Sigmoid colon (tissue), 6 donors: ENCODE measurements at regions not wholly inside any gene's neighbourhood (a gene's known extent, or its start where the extent isn't known, plus 50 kb on each side); places are given as distances from the start of the nearest gene placed in this dataset.

Experiments used
- DNase-seq: peaks from one replicate; pipeline ENCODE4 v3.0.0-alpha.2; 2019
- H3K27ac ChIP-seq, 4 donors: fragments of 200-600 bp; sonication (generic); one replicate each; pipeline ENCODE4 v1.5.1; 2016 to 2019; ENCODE audit warnings: mild to moderate bottlenecking in 1 of 4
- H3K27me3 ChIP-seq, 3 donors: fragments of 200-600 bp; sonication (generic); one replicate each; pipeline ENCODE4 v1.5.1; 2019; ENCODE audit warnings: mild to moderate bottlenecking in 1 of 3
- H3K36me3 ChIP-seq, 4 donors: fragments of 200-600 bp; sonication (generic); one replicate each; pipeline ENCODE4 v1.5.1; 2016 to 2019
- H3K4me1 ChIP-seq, 4 donors: fragments of 200-600 bp; sonication (generic); one replicate each; pipeline ENCODE4 v1.5.1; 2017 to 2019
- H3K4me3 ChIP-seq, 4 donors: fragments of 200-600 bp; sonication (generic); one replicate each; pipeline ENCODE4 v1.5.1; 2017 to 2019; ENCODE audit warnings: mild to moderate bottlenecking in 2 of 4, moderate library complexity in 1 of 4
- H3K9me3 ChIP-seq, 4 donors: fragments of 200-600 bp in 3 of 4; sonication (generic) in 3 of 4; one replicate each; pipeline versions ENCODE4 v1.5.1 to v1.6.1; 2013 to 2019
- EP300 ChIP-seq, 4 donors: sonication (generic); formaldehyde crosslinking; IDR thresholded peaks; one replicate each; pipeline ENCODE4 v1.6.1; 2017; ENCODE audit warnings: antibody characterized with exemption in 4 of 4
- POLR2A ChIP-seq, 2 donors: fragments of 450-650 bp; IDR thresholded peaks; one replicate each; pipeline ENCODE4 v1.6.1; 2016; ENCODE audit warnings: antibody characterized with exemption in 2 of 2, mild to moderate bottlenecking in 2 of 2, moderate library complexity in 2 of 2
- POLR2AphosphoS5 ChIP-seq, 4 donors: sonication (generic); formaldehyde crosslinking; IDR thresholded peaks; one replicate each; pipeline ENCODE4 v1.6.1; 2017; ENCODE audit warnings: antibody characterized with exemption in 4 of 4
- WGBS, 2 donors: extraction: QIAGEN DNeasy Blood & Tissue Kit; methylation state at CpG; one replicate each; pipeline ENCODE4 v1.1.7; 2013; 5-methylcytosine and 5-hydroxymethylcytosine counted together
- intact Hi-C: fragments of 100-400 bp; cut with DNase I; formaldehyde crosslinking; loops from one replicate; pipeline ENCODE4 v1.15.1; 2023
- small RNA-seq, 3 donors: library from RNA; depleted of rRNA; stranded (forward); fragments of <200 nt; gene quantifications; one replicate each; pipeline ENCODE3, GENCODE V24; 2016
- TF ChIP-seq, protein P1 (sequence below), 4 experiments: fragments of 450-650 bp in 3 of 4; fragments of 200-600 bp in 1 of 4; IDR thresholded peaks; one replicate each; pipeline ENCODE4 v1.5.1; 2016 to 2019; ENCODE audit warnings: antibody characterized with exemption in 4 of 4, mild to moderate bottlenecking in 3 of 4, moderate library complexity in 2 of 4
- donor health status: healthy with polysubstance abuse.
- donor health status: healthy.

DNA sequence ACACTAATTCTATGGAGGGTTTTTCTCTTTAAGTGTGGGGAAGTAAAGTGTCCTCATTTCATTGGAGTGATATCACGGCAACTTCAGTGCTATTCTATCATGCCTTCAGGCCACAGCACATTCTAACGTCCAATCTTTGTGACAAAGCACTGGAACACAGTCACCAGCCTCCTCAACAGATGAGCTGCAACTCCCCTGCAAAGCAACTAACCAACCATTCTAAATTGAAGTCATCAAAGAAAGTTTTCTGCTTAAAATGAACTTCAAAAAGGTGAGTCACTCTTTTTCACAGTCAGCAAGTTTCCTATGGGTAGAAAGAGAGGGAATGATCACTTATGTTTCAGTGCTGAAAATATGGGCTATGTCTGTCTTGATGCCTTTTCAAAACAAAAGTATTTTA lies 190.8 kb downstream of the ELAVL2 start:
- no peaks in the 10 kb centered on the region for H3K9me3 ChIP-seq
- intact Hi-C loops: no loop called here
- H3K4me3 ChIP-seq: no peak overlapping the region
- TF ChIP-seq POLR2AphosphoS5 (IDR thresholded peaks at IDR 0.05) (no peak), EP300 (IDR thresholded peaks at IDR 0.05) (no peak), POLR2A (IDR thresholded peaks at IDR 0.05) (no peak)
- H3K36me3 ChIP-seq: no peaks in the 10 kb centered on the region
- H3K27ac ChIP-seq: no peak overlapping the region
- no peak for DNase-seq
- WGBS, 2 donors: 83 to 91% methylated on average over 2 of the region's 2 CpGs
- H3K4me1 ChIP-seq: no peaks in the 10 kb centered on the region
- H3K27me3 ChIP-seq: no peaks in the 10 kb centered on the region

DNA sequence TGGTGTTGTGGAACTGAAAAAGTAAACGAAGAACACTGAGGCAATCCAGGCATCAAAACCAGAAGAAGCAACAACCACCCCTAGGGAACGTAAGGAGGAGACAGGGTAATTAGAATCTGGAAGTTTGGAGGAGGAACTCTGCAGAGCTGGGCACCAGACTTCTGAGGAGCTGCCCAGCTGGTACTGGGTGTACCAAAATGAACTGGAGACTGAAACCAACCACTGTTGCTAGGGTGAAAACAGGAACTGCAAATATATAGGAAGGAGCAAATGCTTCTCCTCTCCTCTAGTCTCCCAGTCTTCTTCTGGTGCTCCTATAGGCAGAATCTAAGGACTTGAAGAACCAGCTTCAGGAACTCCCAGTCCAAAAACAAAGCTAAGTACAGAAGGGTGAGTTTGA lies 189.8 kb downstream of the ELAVL2 start:
- intact Hi-C loops: no loop called here
- 59 to 73% methylated on average over 2 of the region's 2 CpGs for WGBS, 2 donors
- H3K4me1 ChIP-seq: no peaks in the 10 kb centered on the region

DNA sequence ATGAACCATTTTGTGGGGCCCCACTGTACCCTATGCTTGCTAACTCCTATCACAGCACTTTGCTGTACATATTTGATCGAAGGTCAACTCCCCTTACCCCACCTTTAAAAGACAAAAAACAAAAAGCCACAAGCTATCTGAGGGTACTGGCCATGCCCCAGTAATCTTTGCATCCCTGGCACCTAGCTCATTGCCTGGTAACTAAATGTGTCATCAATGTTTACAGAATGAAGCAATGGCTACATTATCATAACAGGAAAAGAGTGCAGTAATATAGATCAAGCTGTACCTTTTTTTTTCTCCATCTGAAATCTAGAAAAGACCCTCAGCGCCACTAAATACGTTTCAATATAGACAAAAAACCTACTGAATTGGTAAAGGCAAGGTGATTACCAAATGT lies 188.0 kb downstream of the ELAVL2 start:
- no peak for DNase-seq
- 89 to 93% methylated on average over 3 of the region's 3 CpGs for WGBS, 2 donors
- Histone ChIP-seq H3K27ac (no peak overlapping the region), H3K27me3 (no peaks in the 10 kb centered on the region), H3K9me3 (no peaks in the 10 kb centered on the region), H3K4me3 (no peak overlapping the region), H3K36me3 (no peaks in the 10 kb centered on the region), H3K4me1 (no peaks in the 10 kb centered on the region)
- intact Hi-C loops: no loop called here
- no peak for TF ChIP-seq POLR2AphosphoS5 (IDR thresholded peaks at IDR 0.05)
- TF ChIP-seq POLR2A (IDR thresholded peaks at IDR 0.05): no peak

More for the DNA sequence above, 189.8 kb downstream of the ELAVL2 start:
- no peaks in the 10 kb centered on the region for H3K36me3 ChIP-seq
- no peaks in the 10 kb centered on the region for H3K27me3 ChIP-seq
- TF ChIP-seq, protein P1, sequence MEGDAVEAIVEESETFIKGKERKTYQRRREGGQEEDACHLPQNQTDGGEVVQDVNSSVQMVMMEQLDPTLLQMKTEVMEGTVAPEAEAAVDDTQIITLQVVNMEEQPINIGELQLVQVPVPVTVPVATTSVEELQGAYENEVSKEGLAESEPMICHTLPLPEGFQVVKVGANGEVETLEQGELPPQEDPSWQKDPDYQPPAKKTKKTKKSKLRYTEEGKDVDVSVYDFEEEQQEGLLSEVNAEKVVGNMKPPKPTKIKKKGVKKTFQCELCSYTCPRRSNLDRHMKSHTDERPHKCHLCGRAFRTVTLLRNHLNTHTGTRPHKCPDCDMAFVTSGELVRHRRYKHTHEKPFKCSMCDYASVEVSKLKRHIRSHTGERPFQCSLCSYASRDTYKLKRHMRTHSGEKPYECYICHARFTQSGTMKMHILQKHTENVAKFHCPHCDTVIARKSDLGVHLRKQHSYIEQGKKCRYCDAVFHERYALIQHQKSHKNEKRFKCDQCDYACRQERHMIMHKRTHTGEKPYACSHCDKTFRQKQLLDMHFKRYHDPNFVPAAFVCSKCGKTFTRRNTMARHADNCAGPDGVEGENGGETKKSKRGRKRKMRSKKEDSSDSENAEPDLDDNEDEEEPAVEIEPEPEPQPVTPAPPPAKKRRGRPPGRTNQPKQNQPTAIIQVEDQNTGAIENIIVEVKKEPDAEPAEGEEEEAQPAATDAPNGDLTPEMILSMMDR (IDR thresholded peaks at IDR 0.05): no peak
- TF ChIP-seq EP300 (IDR thresholded peaks at IDR 0.05): no peak
- no peak for TF ChIP-seq POLR2A (IDR thresholded peaks at IDR 0.05)
- no peak for TF ChIP-seq POLR2AphosphoS5 (IDR thresholded peaks at IDR 0.05)
- H3K4me3 ChIP-seq: no peak overlapping the region
- H3K9me3 ChIP-seq: no peaks in the 10 kb centered on the region
- H3K27ac ChIP-seq: no peak overlapping the region
- no peak for DNase-seq

DNA sequence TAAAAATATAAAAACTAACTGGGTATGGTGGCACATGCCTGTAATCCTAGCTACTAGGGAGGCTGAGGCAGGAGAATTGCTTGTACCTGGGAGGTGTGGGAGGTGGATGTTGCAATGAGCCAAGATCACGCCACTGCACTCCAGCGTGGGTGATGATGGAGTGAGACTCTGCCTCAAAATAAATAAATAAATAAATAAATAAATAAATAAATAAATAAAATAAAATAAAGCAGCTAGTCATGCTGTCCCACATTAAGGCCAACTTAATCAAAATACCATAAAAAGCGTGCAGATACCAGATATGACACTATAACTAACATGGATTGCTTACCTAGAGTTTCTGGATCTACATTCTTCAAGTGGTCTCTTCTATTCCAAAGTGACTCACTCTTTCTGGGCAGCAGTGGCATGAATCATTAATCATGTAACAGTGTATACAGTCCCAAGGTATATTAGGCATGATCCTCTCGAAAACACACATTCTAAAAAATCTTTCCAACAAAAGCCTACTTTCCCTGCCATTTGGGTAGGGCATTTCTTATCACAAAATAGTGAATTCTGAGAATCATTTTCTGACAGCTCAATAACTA lies 187.1 kb downstream of the ELAVL2 start:
- intact Hi-C loops: no loop called here
- no peaks in the 10 kb centered on the region for H3K36me3 ChIP-seq
- H3K27ac ChIP-seq: no peak overlapping the region
- 91 to 95% methylated on average over 4 of the region's 4 CpGs for WGBS, 2 donors
- H3K9me3 ChIP-seq: no peaks in the 10 kb centered on the region
- no peak overlapping the region for H3K4me3 ChIP-seq
- H3K4me1 ChIP-seq: no peaks in the 10 kb centered on the region
- DNase-seq: no peak
- TF ChIP-seq POLR2A (IDR thresholded peaks at IDR 0.05) (no peak), EP300 (IDR thresholded peaks at IDR 0.05) (no peak), POLR2AphosphoS5 (IDR thresholded peaks at IDR 0.05) (no peak)
- TF ChIP-seq, protein P1 (IDR thresholded peaks at IDR 0.05): no peak
- H3K27me3 ChIP-seq: peaks cover 0 to 3% (median 0%) of the 10 kb centered on the region in 3 donors

Small RNA genes in the stretch of these regions (small RNA-seq; reads per million reads assigned to genes)
- gene SUMO2P2: 0 reads per million in 3 donors
